GM20000 (cell line): ENCODE measurements at regions not wholly inside any gene's neighbourhood (a gene's known extent, or its start where the extent isn't known, plus 50 kb on each side); places are given as distances from the start of the nearest gene placed in this dataset.

Source experiments
- DNase-seq: peaks from one replicate; pipeline ENCODE4 v3.0.0; 2012; ENCODE audit warnings: low spot score
- CTCF ChIP-seq: IDR thresholded peaks from 2 replicates; pipeline ENCODE4 v1.5.1; 2012; ENCODE audit warnings: mild to moderate bottlenecking, control low read depth; ENCODE audit errors: extremely low read depth, missing control alignments

GRCh38 chr21:27694667-27695066 is 727.8 kb upstream of the ADAMTS5 start:
- DNase-seq: no peak
- TF ChIP-seq CTCF: no peak

GRCh38 chr21:27693376-27693775 is 726.5 kb upstream of the ADAMTS5 start:
- DNase-seq: no peak
- TF ChIP-seq CTCF: no peak

GRCh38 chr21:27691516-27691915 is 724.6 kb upstream of the ADAMTS5 start:
- TF ChIP-seq CTCF: no peak
- DNase-seq: no peak

- no peak for DNase-seq
Observed at GRCh38 chr21:27691006-27691405, 724.1 kb upstream of the ADAMTS5 start.

GRCh38 chr21:27690426-27690825 is 723.5 kb upstream of the ADAMTS5 start:
- no peak for TF ChIP-seq CTCF
- DNase-seq: no peak

More at GRCh38 chr21:27691006-27691405, 724.1 kb upstream of the ADAMTS5 start:
- no peak for TF ChIP-seq CTCF

GRCh38 chr21:27688773-27689172 is 721.9 kb upstream of the ADAMTS5 start:
- TF ChIP-seq CTCF: no peak
- DNase-seq: no peak

- DNase-seq: no peak
- no peak for TF ChIP-seq CTCF
Observed at GRCh38 chr21:27683292-27683691, 716.4 kb upstream of the ADAMTS5 start.
